Uterus (tissue), 2 donors: ENCODE measurements at regions not wholly inside any gene's neighbourhood (a gene's known extent, or its start where the extent isn't known, plus 50 kb on each side); places are given as distances from the start of the nearest gene placed in this dataset.

Source experiments
- POLR2A ChIP-seq, 2 donors: fragments of 450-650 bp; IDR thresholded peaks; one replicate each; pipeline ENCODE4 v1.6.1; 2016; ENCODE audit warnings: antibody characterized with exemption in 2 of 2, mild to moderate bottlenecking in 1 of 2, moderate library complexity in 1 of 2
- TF ChIP-seq, protein P1 (sequence below), 4 experiments: fragments of 200-600 bp in 2 of 4; fragments of 450-650 bp in 2 of 4; sonication (generic) in 2 of 4; IDR thresholded peaks; one replicate each; pipeline ENCODE4 v1.5.1; 2016 to 2019; ENCODE audit warnings: antibody characterized with exemption in 4 of 4, mild to moderate bottlenecking in 2 of 4, moderate library complexity in 1 of 4

- TF ChIP-seq, protein P1, sequence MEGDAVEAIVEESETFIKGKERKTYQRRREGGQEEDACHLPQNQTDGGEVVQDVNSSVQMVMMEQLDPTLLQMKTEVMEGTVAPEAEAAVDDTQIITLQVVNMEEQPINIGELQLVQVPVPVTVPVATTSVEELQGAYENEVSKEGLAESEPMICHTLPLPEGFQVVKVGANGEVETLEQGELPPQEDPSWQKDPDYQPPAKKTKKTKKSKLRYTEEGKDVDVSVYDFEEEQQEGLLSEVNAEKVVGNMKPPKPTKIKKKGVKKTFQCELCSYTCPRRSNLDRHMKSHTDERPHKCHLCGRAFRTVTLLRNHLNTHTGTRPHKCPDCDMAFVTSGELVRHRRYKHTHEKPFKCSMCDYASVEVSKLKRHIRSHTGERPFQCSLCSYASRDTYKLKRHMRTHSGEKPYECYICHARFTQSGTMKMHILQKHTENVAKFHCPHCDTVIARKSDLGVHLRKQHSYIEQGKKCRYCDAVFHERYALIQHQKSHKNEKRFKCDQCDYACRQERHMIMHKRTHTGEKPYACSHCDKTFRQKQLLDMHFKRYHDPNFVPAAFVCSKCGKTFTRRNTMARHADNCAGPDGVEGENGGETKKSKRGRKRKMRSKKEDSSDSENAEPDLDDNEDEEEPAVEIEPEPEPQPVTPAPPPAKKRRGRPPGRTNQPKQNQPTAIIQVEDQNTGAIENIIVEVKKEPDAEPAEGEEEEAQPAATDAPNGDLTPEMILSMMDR (IDR thresholded peaks at IDR 0.05): no peak
- TF ChIP-seq POLR2A (IDR thresholded peaks at IDR 0.05): no peak
These were observed 76.4 kb upstream of the SHISA3 start for GRCh38 chr4:42320822-42321388.
